ENCODE measurements at regions not wholly inside any gene's neighbourhood (a gene's known extent, or its start where the extent isn't known, plus 50 kb on each side); places are given as distances from the start of the nearest gene placed in this dataset.

- DNase-seq (ENCODE audit: extremely low read depth in 1 of 2, low read depth in 1 of 2): no peak
Measured at GRCh38 chr5:158485047-158485446, 614.7 kb downstream of the EBF1 start.

DNA sequence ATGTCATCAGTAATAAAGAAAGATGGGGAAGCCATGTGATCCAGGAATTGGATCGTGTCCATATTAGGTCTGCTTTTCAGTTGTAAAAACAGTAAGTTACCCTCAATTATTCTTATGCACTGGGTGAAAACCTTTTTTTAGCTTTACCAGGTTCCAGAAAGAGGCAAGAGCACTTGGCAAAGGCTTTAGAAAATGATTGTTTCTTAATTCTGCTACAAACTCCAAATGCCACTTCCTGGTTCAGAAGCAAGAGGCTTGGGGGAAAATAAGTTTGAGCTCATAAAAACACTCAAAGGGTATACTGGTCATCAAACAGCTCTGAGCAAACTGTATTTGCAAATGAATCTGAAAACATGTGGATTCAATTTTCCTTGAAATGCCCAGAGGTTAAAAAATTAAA, 615.6 kb downstream of the EBF1 start:
- DNase-seq (ENCODE audit: extremely low read depth in 1 of 2, low read depth in 1 of 2): no peak

GRCh38 chr5:158483281-158483860, 616.3 kb downstream of the EBF1 start:
- no peak for DNase-seq (ENCODE audit: extremely low read depth in 1 of 2, low read depth in 1 of 2)

- no peak for DNase-seq (ENCODE audit: extremely low read depth in 1 of 2, low read depth in 1 of 2)
Measured at GRCh38 chr5:158482125-158482524, 617.6 kb downstream of the EBF1 start.

DNA sequence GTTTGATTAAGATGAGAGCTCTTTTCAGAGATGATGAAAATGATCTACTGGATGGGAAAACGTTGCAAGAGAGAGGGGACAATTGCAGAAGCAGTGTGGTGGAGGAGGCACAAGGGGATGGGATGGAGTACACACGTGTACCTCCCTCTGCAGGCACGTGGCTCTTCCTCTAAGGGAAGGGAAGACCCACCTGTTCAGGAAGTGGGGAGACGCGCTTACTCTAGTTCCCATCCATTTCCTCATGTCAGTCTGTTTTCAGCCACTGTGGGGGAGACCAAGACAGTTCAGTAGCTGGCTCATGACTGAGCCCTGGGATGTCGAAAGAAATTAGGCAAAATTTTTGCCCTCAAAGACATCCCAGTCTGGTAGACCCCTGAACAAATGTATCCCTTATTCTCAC, 619.2 kb upstream of the CLINT1 start:
- DNase-seq (ENCODE audit: extremely low read depth in 1 of 2, low read depth in 1 of 2): no peak

- no peak for DNase-seq (ENCODE audit: extremely low read depth in 1 of 2, low read depth in 1 of 2)
Measured at GRCh38 chr5:158477214-158477613, 618.3 kb upstream of the CLINT1 start.

- DNase-seq (ENCODE audit: extremely low read depth in 1 of 2, low read depth in 1 of 2): no peak
Measured at GRCh38 chr5:158473016-158473635, 614.2 kb upstream of the CLINT1 start.

DNA sequence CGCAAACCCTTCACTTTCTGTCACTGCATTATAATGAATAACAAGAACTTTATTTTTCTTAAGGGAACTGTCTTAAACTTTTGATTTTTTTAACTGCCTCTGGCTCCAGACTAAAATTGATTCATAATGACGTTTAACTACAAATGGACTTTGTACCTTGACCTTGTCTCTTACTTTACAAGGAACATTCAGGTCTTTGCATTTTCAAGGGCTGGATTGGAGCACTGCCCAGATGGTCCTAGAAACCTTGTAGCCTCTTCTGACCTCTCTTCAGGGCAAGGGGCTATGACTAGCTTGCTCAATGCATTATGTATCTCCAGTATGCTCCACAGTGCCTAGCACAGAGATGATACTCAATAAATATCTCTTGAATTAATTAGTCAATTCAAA, 612.6 kb upstream of the CLINT1 start:
- no peak for DNase-seq (ENCODE audit: extremely low read depth in 1 of 2, low read depth in 1 of 2)

GRCh38 chr5:158470764-158471534, 612.0 kb upstream of the CLINT1 start:
- DNase-seq (ENCODE audit: extremely low read depth in 1 of 2, low read depth in 1 of 2): no peak

DNA sequence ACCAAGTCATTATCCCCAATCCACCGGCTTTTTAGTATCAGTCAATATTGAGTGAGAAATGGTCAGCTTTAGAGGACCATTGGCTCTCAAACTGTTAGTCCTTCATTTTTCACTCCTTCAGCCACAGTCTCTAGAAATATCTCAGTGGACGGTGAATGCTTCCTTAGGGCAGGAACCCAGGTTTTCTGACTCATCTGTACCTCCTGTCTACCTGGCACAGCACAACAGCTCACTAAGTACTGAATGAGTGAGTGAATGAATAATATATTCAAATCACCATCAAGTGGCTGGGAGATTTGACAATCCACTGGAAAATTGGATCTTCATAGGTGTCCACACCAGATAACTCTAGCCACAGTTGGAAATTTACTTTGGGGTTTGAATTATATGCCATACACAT, 609.5 kb upstream of the CLINT1 start:
- no peak for DNase-seq (ENCODE audit: extremely low read depth in 1 of 2, low read depth in 1 of 2)

GRCh38 chr5:158466191-158466590, 607.2 kb upstream of the CLINT1 start:
- DNase-seq (ENCODE audit: extremely low read depth in 1 of 2, low read depth in 1 of 2): no peak

GRCh38 chr5:158465086-158465972, 606.4 kb upstream of the CLINT1 start:
- DNase-seq (ENCODE audit: extremely low read depth in 1 of 2, low read depth in 1 of 2): no peak

- DNase-seq (ENCODE audit: extremely low read depth in 1 of 2, low read depth in 1 of 2): no peak
Measured at GRCh38 chr5:158464383-158464782, 605.4 kb upstream of the CLINT1 start.

DNA sequence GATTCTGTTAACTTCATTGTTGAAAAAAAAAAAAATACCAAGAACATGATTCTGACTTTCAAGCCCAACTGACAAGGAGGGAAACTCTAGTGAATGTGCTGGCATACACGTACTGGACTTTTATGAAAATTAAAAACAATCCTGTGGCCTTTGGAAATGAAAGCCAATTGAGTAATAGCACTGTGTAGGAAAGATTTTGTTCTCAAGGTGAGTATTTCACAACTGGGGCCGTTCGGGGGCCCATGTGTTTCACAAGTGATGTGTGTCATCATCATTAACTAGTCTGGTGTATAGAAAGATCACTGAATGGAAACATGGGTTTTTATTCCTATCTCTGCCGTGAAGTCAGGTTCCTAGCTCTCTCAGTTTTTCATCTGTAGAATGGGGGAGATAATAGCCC, 605.0 kb upstream of the CLINT1 start:
- DNase-seq (ENCODE audit: extremely low read depth in 1 of 2, low read depth in 1 of 2): no peak

GRCh38 chr5:158463188-158463587, 604.2 kb upstream of the CLINT1 start:
- DNase-seq (ENCODE audit: extremely low read depth in 1 of 2, low read depth in 1 of 2): no peak

DNA sequence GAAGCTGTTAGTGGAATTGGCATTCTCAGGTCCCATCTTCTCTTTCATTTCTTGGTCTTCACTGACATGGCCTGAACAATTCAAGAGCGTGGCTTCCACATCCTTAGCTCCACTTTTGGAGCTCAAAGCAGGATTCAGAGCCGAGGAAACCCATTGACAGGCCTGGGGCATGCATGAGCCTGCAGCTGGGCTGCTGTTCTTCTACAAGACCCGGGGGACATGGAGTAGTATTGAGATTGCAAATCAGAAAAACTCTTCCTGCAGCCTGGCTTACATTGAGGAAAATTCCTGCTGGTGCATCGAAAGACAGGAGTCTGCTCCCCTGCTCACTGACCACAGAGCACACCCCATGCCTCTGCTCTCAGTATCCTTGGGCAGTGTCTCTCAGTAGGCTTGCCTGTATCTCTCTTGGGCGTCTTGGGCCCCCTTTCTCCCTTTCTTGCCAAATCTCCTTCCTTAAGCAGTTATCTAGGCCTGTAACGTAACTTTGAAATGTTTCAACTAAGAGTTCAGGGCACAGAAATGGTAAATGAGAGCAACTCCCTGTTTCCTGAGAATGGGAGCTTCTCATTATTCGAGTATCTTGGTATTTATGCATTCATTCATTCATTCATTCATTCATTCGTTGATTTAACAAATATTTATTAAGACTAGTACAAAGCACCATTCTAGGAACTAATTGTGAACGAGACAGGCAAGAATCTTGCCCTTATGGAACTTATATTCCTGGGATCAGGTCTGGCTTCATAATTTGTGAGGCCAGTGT, 603.6 kb upstream of the CLINT1 start:
- DNase-seq (ENCODE audit: extremely low read depth in 1 of 2, low read depth in 1 of 2): no peak

DNA sequence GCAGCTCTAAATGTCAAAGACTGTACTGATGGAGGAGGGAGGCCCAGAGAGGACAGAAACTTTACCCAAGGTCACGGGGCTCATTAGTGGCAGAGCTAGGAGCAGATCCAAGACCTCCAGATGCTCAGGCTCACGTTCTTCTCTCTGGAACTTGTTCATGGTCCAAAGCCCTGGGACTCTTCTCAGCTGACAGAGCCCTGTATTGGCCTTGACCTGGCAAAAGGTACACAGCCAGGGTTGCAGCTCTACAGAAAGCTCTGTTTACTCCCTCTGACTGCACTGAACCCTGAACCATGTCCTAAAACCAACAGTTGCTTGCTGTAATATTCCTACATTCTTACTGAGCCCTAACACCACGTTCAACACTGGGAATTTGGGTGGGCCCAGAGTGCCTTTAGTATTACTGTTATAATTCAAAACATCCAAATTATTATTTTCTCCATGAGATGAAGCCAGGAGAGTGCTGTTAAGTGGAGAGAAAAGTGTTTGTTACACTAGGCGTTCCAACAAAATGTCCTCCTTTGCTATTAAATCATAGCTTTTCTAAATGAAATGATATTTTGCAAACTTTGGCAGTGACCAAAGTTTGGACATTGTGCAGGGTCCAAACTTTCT, 602.4 kb upstream of the CLINT1 start:
- DNase-seq (ENCODE audit: extremely low read depth in 1 of 2, low read depth in 1 of 2): no peak

DNA sequence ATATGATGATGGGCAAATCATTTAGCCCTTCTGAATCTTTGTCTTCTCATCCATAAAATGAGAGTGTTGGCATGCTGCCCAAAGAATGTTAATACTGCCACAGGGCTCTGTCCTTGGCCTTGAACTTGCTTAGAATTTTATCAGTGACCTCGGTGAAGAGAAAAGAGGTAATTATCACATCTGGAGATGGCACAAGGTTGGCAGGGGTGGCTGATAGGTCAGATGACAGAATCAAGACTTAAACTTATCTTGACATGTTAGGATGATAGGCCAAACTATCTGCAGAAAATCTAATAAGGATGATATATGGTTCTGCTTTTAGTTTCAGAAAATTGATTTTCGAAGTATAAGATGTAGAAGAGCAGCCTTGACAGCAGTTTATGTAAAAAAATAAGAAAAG, 599.1 kb upstream of the CLINT1 start:
- no peak for DNase-seq (ENCODE audit: extremely low read depth in 1 of 2, low read depth in 1 of 2)

GRCh38 chr5:158456756-158457155, 597.8 kb upstream of the CLINT1 start:
- DNase-seq (ENCODE audit: extremely low read depth in 1 of 2, low read depth in 1 of 2): no peak

- DNase-seq (ENCODE audit: extremely low read depth in 1 of 2, low read depth in 1 of 2): no peak
Measured at GRCh38 chr5:158456241-158456640, 597.3 kb upstream of the CLINT1 start.
